Prostate gland (tissue), 2 donors: ENCODE measurements at regions not wholly inside any gene's neighbourhood (a gene's known extent, or its start where the extent isn't known, plus 50 kb on each side); places are given as distances from the start of the nearest gene placed in this dataset.

Experiments
- CTCF ChIP-seq, 4 experiments: fragments of 200-600 bp in 2 of 4; fragments of 450-650 bp in 2 of 4; sonication (generic) in 2 of 4; IDR thresholded peaks; 1 replicate in 3 of 4; 2 replicates in 1 of 4; pipeline ENCODE4 v1.5.1; 2016 to 2019; ENCODE audit warnings: antibody characterized with exemption in 4 of 4, mild to moderate bottlenecking in 2 of 4, moderate library complexity in 2 of 4
- POLR2A ChIP-seq: fragments of 450-650 bp; IDR thresholded peaks from one replicate; pipeline ENCODE4 v1.6.1; 2016; ENCODE audit warnings: antibody characterized with exemption, mild to moderate bottlenecking
- POLR2AphosphoS5 ChIP-seq: sonication (generic); formaldehyde crosslinking; IDR thresholded peaks from one replicate; pipeline ENCODE4 v1.6.1; 2017; ENCODE audit warnings: antibody characterized with exemption

GRCh38 chr7:22061775-22062174, 116.1 kb upstream of the CDCA7L start:
- TF ChIP-seq POLR2AphosphoS5 (no peak), CTCF (IDR thresholded peaks at IDR 0.05) (no peak), POLR2A (no peak)
